ENCODE measurements at regions not wholly inside any gene's neighbourhood (a gene's known extent, or its start where the extent isn't known, plus 50 kb on each side); places are given as distances from the start of the nearest gene placed in this dataset.
A peak's percentile ranks its signal among the peaks of the same experiment; 100 is the strongest.

DNA sequence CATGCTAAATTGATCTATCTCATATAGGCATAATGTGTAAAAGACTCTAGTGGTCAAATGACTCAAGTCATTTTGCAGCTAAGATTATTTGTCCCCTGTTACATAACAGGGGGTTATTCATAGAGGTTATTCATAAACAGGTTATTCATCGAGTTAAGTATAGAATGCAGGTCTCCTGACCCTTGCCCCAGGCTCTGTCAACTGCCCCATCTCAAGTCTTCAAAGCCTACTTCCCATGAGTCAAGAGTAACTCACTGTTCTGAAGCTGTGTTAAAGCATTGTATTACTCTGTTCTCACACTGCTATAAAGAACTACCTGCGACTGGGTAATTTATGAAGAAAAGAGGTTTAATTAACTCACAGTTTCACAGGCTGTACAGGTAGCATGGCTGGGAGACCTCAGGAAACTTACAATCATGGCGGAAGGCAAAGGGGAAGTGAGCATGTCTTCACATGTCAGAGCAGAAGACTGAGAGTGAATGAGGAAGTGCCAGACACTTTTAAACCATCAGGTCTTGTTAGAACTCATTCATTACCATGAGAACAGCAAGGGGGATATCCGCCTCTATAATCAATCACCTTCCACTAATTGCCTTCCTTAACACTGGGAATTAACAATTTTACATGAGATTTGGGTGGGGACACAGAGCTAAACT is 226.2 kb upstream of the BLID start:
- peak in 1 of 2 donors; percentile 1 for DNase-seq

DNA sequence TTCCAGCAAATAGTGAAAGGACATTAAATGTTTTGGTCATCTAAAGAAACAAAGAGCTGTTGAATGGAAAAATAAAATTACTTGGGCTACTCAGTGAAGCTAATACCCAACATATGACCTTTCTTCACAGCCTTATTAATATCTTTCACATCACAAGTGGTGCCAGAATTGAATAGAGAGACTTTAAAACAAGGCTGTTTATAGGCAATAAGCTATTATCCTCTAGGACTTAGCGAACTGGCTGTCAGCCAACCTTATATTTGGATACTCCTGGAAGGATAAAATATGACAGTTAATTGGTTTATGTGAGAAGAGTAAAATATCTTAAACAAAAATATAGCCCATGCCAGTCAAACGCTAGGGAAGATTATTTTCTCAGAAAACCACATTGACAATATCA is 225.5 kb upstream of the BLID start:
- no peak for DNase-seq

DNA sequence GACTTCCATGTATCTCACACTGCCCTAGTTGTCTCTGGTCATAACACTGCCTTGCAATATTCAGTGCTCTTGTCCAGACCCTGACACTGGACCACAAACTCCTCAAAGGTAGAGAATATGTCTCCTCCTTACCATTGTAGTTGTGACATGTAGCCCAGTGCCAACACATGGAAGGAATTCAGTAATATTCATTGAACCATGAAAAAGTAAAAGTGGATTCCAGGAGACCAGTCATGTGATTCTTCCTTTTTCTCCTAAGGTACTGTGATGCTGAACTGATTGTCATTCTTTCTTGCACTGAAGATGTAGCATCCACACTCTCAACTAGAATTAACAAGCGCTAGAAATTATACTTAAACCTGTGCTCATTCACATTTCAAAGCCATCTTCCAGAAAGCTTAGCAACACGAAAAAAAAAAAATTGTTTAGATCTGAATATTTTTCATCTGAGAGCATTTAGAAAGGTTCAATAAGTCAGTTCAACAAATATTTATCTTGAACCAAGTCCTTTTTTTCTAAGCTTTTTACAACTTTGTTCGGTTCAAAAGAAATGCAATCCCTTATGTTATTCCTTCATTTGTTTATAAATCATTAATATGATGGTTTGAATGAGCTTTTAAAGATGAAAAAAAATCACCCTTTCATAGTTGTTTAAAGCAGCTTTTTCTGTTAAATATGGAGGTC is 224.7 kb upstream of the BLID start:
- no peak for DNase-seq

DNA sequence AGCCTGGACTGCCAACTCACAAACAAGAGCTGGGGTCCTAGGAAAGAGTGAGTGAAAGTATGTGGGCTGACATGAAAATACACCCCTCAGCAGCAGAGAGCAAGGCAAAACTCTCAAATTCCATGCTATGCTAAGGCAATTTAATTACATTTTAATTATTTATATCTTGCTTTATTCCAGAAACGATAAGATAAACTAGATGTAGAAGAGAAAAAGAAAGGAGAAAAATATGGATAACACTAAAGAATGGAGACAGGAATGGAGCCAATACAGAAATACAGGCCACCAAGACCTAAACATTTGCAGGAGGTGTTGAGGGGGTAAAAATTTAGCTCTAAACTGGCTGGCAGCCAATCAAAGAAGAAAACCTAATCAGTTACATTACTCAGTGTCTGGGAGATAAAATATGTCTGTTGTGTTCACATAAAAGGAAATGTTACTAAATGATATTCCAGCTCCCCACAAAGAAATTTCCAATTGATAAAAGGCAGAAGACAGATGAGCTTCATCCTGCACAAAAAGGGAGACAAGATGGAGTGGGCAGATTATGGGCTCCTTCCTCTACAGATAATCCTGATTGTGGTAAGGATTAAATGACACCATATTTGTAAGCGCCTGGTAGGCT is 223.5 kb upstream of the BLID start:
- no peak for DNase-seq

DNA sequence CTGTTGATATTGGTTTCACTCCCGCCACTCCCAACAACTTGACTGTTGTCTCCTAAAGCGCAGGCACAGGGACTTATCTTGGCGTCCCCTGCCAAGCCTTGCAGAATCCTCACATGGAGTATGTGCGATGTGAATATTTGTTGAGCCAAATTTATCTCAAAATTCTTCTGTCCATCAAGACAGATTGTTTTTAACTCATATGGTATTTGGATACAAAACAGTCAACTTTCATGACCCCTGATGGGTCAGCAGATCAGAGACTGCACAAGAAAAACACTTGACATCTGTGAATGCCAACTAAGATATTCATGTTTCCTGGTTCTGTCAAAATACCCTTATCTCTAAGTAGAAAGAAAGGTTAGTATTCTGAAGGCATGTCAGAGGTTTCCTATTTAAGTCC is 221.7 kb upstream of the BLID start:
- no peak for DNase-seq

DNA sequence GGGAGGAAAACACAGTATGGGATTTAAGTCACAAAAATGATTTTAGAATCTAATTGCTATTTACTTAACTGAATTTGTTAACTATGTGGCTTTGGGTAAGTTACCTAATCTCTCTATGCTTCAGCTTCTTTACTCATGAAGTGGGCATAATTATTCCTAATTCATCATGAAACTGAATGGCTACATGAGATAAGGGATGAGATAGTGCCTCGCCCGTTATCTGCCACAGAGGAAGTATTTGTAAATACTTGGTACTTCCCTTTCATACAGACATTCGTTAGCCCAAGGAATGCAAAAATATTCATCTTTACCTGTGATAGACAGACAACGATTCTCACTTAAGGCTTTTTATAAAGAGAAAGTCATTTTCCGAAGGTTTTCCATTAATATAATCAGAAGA is 221.2 kb upstream of the BLID start:
- no peak for DNase-seq

DNA sequence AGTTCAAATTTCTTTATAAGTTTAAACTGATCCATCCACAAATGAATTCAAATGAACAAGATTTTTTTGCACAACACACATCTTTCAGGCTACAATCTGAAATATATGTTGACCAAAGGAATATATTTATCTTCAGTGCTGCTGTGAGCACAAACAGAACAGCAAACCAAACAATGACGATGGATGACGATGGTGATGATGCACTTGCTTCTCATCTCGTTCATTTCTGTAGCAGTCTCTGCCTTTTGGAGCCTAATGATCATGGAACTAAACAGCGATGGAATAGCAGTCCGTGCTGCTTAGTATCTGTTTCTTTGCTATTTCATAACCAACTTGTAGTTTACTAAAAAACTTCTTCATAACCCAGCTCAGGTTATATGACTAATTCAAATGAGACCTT is 220.7 kb upstream of the BLID start:
- no peak for DNase-seq

DNA sequence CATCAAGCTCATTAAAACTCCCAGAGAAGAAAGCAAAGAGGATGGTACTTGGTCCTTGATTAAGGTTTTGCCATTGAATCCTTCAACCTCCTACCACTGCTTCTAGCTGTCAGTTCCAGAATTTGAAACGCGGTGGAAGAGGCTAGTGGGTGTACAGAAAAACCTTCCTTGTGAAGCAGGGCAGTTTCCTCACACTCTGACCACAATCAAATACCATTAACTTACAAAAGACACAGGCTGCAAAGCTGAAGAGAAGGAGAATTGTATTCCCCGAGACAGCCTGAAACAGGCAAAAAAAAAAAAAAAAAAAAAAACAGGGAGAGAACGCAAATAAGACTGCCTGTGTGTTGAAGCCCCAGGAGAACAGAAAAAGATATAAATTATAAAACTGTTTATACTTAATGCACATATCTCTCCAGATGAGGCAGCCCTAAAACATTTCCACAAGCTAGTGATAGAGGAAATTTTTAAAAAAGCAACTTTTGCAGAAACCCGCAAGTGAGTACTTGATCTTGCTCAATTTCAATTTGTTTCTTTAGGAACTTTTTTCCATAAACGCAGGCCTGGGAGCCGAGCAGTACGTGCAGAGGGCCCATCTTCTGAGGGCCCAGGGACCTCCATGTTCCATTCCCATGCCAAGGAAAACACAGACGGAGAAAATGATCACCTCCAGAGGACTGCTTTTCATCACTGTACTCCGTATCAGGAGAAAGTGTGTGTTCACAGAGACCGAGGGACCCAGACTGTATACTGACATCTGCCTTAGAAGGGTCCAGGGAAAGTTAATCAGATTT is 218.7 kb upstream of the BLID start:
- no peak for DNase-seq

DNA sequence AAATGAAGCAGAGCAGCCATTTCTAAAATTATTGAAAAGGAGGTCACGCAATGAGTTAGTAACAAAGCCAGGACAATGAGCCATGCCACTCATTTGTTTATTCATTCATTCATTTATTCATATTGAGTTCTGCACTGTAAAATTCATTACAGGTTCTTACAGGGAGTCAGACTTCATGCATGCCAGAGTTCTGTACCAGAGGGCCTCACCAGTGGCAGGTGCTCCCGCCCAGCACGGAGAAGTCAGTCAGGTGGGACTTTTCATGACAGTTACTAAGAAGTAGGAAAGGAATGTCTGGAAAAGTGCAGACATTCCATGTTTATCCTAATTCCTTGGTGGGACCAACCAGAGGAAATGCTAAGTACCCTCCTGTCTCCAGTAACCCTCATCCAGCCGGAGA is 217.5 kb upstream of the BLID start:
- DNase-seq: no peak

DNA sequence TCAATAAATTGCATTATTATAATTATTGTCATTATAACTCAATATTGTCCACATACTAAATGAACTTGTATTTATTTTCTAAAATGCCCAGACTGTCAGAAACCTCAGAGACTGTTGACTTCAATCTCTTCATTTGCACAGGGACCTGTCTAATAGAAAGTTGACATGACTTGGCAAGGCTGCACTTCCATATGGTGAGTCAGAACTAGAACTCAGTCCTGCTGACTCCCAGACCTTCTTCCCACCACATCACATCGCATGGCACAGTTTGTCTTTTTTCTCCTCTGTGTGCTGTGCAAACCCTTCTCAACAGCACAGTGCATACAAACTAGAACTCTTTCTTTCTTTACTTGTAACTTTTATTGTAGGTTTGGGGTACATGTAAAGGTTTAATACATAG is 215.1 kb upstream of the BLID start:
- no peak for DNase-seq

DNA sequence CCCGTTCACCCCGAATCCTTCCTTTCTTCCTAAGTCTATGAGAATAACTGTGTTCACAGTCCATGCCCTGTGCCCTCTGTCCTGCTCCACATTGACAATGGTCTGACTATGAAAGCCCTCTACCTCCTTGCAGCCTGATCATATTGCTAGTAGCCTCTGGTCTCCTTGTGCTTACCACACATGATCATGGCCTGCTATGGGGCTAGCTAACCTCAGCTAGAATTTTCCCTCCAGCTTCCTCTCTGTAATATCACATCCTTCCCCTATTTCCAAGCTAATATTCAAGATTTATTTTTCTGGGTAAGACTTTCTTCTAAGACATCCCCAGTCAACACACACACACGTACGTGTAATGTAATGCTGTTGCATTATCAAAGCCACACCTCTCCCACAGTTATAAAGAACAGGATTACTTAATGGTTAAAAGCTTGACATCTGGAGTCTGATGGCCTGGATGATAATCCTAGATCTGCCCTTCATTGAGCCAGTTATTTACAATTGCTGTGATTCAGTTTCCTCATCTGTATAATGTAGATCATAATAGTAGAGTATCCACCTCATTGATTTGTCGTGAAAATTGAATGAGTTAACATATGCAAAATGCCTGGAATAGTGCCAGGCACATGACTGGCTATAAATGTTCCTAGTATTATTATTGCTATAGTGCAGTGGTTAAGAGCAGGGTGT is 214.4 kb upstream of the BLID start:
- no peak for DNase-seq

DNA sequence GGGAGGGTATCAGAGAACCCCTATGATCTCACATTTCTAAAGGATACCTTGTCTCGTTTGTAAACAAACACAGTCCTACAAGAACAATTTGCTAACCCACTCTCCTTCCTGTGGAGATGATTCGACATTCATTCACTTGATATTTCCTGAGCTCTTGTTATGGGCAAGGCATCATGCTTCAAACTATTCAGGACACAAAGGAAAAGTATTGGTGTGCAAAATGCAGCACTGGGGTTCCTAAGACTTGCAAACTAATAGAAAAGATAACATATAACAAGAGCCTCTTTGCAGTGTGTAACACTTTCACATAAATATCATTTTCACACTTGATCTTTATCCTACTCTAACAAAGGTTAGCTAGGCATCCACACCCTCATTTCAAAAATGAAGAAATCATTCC is 211.5 kb upstream of the BLID start:
- no peak for DNase-seq

DNA sequence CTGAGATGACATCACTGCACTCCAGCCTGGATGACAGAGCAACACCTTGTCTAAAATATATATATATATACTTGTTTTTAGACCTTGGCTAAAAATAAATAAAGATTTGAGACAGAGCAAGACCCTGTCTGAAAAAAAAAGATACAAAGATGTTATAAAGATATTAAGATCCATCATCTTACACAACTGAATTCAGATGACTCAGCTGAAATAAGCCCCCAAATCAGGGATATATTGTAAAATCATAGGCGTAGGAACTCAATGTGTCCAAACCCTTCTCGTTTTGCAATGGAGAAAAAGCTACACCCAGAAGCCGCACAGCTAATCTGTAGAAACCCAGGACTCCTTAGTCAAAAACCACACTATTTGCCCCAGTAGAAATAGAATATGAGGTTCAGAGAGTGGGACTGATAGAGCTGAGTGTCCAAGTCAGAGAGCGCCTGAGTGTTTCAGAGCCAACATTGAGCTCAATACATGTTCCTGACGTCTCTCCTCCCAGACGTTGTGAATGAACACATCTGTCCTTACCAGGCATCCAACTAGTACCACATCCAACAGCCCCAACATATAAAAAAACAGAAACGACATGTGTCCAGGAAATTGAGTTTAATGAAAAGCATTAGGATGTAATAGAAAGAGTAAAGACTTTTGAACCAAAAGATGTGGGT is 207.9 kb upstream of the BLID start:
- no peak for DNase-seq

DNA sequence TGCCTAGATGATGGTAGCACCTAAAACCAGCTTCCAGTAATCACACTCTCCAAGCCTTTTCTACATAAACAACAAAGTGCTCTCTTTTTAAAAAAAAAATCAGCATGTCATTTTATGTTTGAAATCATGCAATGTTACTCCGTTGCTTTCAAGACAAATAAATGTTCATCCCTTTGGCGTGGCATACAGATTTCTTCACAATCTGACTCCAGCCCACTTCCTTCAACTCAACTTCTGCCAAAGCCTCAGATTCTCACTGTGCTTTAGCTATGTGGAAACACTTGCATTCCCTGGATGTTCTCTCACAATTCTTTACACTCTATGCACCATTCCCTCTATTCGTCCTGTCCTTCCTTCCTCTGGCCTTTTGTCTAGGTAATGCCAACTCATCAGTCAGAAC is 206.3 kb upstream of the BLID start:
- no peak for DNase-seq

DNA sequence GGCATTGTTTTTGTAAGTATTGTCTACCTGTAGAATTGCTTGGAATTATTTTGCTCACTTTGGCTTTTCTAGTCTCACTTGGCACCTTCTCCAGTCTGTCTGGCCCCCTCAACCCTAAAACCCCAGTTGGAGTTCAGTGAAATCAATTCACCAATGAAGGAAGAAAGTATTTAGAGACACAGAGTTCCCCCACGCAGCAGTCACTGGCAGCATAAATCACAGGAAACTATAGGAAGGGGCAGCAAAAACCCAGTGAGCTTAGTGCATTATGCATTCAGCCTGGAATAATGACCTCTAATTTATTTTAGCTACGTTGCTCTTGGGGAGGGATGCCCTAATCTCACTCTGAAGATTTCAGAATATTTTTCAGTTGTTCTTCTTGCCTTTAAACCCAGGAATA is 204.7 kb upstream of the BLID start:
- DNase-seq: no peak

DNA sequence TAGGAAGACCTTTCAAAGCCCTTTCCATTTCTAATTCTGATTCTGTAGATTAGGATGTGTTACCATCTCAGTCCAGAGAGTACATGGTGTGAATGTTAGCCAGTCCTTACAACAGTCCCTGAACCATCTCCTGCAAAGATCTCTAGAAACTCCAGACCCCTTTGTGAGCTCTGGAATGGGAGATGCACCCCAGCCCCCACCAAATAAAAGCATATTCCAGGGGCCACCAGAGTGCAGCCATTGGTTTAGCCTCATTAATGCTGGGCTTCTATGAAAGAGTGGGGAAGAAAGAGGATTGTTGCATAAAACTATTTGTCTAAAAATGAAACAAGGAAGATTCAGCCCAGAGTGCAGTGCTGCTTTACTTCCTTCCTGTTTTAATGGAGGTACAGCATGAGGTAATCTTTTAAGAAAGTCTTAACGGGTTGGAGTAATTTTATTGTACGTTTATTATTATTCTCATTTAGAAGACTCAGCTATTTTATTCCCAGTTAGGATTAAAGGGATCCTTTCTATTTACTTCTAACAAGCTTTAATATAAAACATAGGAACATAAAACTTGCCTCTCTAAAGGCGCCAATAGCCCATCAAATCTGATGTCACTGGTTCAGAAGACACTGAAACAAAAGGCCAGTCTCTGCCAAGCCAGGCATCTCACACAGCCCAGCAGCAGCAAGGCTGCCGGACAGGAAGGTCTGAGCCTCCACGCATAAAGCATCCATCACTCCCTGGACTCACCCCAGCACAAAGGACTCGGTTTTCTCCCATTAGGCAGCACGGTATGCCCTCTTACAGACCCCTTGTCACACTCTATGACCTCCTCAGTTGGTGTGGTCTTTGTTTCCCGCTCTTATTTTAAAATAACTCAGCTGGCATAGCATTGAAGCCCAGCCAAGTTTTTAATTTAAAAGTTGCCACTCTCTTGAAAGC is 203.9 kb upstream of the BLID start:
- DNase-seq: no peak

DNA sequence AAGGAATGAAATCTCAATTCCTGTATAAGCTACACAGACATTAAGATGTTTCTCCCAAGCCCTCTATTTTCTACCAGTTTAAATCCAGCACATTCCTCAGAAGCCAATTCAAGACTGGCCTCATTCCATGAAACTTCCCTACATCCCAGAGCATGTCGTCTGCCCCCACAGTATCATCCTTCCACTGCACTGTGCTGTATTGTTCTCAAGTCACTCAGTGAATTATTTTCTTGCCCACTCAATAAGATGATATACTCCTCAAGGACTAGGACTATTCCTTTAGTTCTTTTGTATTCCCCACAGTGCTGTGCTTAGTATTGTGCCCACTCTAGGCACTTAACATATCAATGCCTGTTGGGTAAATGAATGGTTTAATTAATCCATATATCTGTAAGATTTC is 203.1 kb upstream of the BLID start:
- no peak for DNase-seq

DNA sequence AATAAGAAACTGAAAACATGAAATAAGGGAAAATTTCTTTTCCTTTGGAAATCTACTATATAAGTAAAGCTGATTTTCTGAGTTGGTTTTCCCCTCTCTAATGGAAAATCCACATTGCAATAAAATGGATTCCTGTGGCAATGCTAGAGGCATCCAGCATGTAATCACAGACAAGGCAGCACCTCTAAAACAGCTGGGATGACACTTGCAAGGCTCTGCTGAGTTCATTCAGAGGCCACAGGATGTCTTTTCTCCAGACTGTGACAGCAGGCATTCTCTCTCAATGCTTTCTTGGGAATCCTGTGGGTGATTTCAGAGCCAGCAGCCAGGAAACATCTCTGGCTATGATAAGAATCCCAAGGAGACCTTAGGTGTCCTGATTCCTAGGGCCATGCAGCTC is 201.3 kb upstream of the BLID start:
- no peak for DNase-seq

DNA sequence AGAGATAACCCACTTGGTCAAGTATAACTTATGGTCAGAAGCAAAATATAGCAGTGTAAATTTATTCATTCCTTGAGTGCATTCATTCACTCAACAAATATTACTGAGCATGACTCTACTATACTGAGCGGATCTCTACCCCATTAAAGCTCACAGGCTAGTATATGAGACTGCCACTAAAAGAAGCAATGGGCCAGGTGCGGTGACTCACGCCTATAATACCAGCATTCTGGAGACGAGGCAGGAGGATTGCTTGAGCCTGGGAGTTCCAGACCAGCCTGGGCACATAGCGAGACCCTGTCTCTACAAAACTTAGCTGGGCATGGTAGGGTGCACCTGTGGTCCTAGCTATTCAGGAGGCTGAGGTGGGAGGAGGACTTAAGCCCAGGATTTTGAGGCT is 197.6 kb upstream of the BLID start:
- DNase-seq: no peak

DNA sequence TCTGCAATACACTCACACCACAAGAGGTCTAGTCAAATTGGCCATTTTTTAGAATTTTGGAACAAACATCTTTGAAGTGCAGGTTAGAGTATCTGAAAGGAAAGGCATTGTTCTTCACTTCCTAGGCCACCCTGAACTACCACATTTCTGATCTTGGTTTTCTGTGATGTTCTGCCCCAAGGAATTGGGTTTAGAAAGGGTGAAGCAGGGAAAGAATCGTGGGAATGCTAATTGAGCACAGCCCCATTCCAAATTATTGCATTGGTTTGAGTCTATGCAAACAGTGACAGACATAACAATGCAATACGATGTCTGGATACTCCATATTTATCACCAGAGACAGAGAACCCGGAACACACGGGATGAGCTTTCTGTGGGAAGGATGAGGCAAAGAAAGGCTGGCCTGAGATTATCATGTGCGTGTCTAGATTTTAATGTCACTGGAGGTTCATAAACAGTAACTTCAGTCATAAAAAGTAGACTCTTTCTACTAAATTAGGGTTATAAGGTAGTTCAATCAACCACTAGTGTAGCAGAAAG is 195.3 kb upstream of the BLID start:
- DNase-seq: no peak

DNA sequence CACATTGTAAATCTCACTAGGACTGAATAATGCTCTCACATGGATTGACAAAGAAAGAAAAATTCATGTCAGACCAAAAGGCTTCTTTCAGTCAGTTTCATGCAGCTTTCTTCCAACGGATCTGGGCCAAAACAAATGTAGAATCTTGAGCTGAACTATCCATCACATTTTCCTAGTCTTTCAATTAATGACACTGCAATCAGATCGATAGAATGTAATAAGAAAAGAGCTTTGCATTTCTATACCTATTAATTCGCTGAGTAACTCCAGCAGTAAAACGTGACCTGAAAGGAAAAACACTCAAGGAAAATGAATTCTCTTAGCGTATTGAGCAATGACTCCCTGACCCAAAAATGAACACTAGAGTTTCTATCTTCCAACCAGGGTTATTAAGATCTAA is 194.8 kb upstream of the BLID start:
- no peak for DNase-seq

Data from CD4-positive, alpha-beta T cell treated with Interleukin-1 beta for 1 hour (primary cell).